Suprapubic skin (tissue), 4 donors: ENCODE measurements at regions not wholly inside any gene's neighbourhood (a gene's known extent, or its start where the extent isn't known, plus 50 kb on each side); places are given as distances from the start of the nearest gene placed in this dataset.

Experiments
- CTCF ChIP-seq, 2 donors: fragments of 200-600 bp in 1 of 2; fragments of 450-650 bp in 1 of 2; sonication (generic) in 1 of 2; IDR thresholded peaks; one replicate each; pipeline ENCODE4 v1.5.1; 2016 to 2019; ENCODE audit warnings: antibody characterized with exemption in 2 of 2, mild to moderate bottlenecking in 1 of 2, moderate library complexity in 1 of 2
- EP300 ChIP-seq: sonication (generic); formaldehyde crosslinking; IDR thresholded peaks from one replicate; pipeline ENCODE4 v1.6.1; 2017; ENCODE audit warnings: antibody characterized with exemption
- POLR2AphosphoS5 ChIP-seq, 3 donors: sonication (generic); formaldehyde crosslinking; IDR thresholded peaks; one replicate each; pipeline ENCODE4 v1.6.1; 2017; ENCODE audit warnings: antibody characterized with exemption in 3 of 3

- TF ChIP-seq CTCF (IDR thresholded peaks at IDR 0.05) (no peak), EP300 (no peak), POLR2AphosphoS5 (IDR thresholded peaks at IDR 0.05) (no peak)
Observed at GRCh38 chr22:22992474-22992873, 77.8 kb upstream of the GNAZ start.
